Choroid plexus epithelial cell (primary cell): ENCODE measurements at regions not wholly inside any gene's neighbourhood (a gene's known extent, or its start where the extent isn't known, plus 50 kb on each side); places are given as distances from the start of the nearest gene placed in this dataset.

ENCODE experiments used
- DNase-seq: peaks from one replicate; pipeline ENCODE4 v3.0.0-alpha.2; 2010; ENCODE audit warnings: low read depth
- H3K4me3 ChIP-seq: 2 replicates; pipeline ENCODE4 v1.5.1; 2011; ENCODE audit warnings: low read depth, mild to moderate bottlenecking, control low read depth, low read length, moderate library complexity
- TF ChIP-seq, protein P1 (sequence below): conservative IDR thresholded peaks from 2 replicates; pipeline ENCODE4 v1.5.1; 2011; ENCODE audit warnings: low read depth, mild to moderate bottlenecking, control low read depth, inconsistent platforms, low read length, moderate library complexity

DNA sequence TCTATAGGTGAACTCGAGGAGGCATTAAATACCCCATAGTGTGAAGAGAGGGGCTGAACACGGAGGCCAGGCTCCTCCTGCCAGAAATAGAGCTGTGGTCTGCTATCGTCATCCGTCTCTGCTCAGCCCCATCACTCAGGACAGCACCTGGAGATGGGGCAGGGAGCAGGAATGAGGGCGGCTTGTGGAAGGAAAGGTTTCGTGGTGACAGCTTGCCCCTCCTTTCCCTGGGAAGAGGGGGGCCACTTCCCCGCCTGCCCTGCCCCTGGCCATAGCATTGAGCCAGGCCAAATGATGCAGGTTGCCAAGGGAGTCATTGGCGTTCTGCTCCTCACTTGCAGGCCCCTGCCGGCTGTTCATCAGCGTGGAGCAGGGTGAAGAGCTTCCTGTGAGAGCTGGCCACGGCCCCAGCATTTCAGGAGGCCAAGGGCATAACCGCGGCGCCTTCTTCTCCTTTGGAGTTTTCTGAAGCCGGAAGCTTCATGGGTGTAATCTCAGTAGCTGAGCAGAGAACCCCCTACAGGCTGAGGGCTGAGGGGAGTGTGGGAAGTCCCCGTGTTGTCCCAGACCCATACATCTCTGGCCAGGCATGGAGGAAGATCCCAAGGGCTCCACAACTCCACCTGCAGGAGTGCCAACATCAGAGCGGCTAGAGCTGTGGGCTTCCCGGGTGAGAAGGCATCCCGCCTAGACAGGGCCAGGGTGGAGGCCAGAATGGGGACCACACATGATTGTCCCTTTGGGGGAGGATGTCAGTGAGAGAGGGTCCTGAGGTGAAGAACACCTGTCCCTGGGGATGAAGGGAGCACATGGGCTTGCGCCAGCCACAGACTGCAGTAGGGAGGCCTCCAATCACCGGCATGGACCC, 112.5 kb upstream of the GLI2 start:
- TF ChIP-seq, protein P1, sequence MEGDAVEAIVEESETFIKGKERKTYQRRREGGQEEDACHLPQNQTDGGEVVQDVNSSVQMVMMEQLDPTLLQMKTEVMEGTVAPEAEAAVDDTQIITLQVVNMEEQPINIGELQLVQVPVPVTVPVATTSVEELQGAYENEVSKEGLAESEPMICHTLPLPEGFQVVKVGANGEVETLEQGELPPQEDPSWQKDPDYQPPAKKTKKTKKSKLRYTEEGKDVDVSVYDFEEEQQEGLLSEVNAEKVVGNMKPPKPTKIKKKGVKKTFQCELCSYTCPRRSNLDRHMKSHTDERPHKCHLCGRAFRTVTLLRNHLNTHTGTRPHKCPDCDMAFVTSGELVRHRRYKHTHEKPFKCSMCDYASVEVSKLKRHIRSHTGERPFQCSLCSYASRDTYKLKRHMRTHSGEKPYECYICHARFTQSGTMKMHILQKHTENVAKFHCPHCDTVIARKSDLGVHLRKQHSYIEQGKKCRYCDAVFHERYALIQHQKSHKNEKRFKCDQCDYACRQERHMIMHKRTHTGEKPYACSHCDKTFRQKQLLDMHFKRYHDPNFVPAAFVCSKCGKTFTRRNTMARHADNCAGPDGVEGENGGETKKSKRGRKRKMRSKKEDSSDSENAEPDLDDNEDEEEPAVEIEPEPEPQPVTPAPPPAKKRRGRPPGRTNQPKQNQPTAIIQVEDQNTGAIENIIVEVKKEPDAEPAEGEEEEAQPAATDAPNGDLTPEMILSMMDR = no peak
- DNase-seq = no peak
- no peak overlapping the region for H3K4me3 ChIP-seq

DNA sequence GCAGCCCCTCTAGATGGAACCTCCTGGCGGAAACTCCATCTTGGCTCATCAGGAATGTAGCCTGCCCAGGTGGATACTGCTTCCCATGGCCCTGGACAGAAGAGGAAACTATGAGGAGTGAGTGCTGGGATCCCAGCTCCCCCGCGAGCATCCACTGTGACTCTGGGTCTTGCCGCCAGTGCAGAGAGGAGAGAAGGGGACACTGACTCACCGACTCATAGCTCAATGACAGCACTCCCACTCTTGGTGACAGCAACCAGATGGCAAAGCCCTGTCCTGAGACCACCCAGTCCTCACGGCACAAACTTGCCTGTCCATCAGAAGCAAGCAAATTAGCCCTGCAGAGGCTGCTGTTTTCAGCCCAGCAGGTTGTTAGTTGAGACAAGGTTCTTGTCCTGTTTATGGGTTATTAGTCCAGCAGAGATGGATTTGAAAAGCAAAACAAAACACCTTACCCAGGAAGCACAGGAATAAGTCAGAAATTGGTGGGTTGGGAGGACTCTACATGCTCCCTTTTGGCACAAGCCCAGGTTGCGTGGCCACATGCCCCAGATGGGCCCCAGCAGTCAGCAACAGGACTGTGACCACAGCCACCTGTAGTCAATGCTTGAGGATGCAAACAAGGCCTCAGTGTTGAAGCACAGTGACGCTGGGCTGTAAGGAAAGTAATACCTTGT, 111.5 kb upstream of the GLI2 start:
- DNase-seq = no peak
- no peak overlapping the region for H3K4me3 ChIP-seq
- TF ChIP-seq, protein P1 = no peak

DNA sequence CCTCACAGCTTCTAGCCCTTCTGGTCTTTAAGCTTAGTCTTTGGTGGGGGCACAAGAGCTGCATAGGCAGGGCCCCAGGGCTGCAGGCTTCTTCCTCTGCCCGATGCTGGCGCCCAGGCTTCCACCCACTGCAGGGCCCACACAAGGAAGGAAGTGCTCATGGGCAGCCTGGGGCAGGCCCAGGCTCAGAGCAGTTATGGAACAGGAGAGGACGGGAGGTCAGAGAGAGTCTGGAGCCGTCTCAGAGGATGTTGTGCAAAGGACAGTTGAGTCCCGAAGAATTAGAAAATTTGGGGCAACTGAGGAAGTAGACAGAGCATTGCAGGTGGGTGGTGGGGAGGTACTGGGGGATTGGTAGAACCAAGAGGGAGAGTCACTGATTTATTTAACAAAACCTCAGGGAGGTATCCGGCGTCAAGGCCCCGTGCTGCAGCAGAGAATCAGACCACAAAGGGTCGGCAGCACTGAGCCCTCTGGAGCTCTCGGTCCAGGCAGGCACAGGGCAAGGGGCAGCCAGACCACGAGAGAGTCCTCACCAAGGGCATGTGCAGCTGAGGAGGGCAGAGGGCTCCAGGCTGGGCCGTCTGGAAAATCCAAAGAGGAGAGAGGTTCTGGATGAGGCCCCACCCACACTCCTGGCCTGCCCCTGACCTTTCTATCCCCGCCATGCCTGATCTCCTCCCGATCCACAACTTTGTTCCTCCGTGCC, 110.8 kb upstream of the GLI2 start:
- TF ChIP-seq, protein P1 = no peak

GRCh38 chr2:120625865-120626560, 109.7 kb upstream of the GLI2 start:
- DNase-seq = no peak
- H3K4me3 ChIP-seq = no peak overlapping the region
- TF ChIP-seq, protein P1 = no peak

More for the DNA sequence above, 110.8 kb upstream of the GLI2 start:
- no peak for DNase-seq
- H3K4me3 ChIP-seq = no peak overlapping the region

- DNase-seq = no peak
- no peak overlapping the region for H3K4me3 ChIP-seq
- TF ChIP-seq, protein P1 = no peak
Measured at GRCh38 chr2:120626566-120626965, 109.1 kb upstream of the GLI2 start.

GRCh38 chr2:120628248-120628647, 107.4 kb upstream of the GLI2 start:
- TF ChIP-seq, protein P1 = no peak
- no peak for DNase-seq
- no peak overlapping the region for H3K4me3 ChIP-seq
